Esophagus mucosa (tissue), 1 donor: ENCODE measurements at regions not wholly inside any gene's neighbourhood (a gene's known extent, or its start where the extent isn't known, plus 50 kb on each side); places are given as distances from the start of the nearest gene placed in this dataset.
"Not testable (repeated sequence)": the region's sequence is repeated elsewhere in the genome, so short reads cannot be mapped to it uniquely, and the experiment has no call there.

Experiments used
- ATAC-seq: fragments of 200-7000 bp; cut with Tn5 transposase; one replicate; pipeline ENCODE4 v1.9.1; 2020
- donor health status: DM: yes; HTN: yes; CAD: no.

GRCh38 chr5:92775711-92776615 is 805.1 kb downstream of the NR2F1-AS1 start:
- peak; percentile 90 for ATAC-seq

- no peak for ATAC-seq
These were observed 811.0 kb downstream of the NR2F1-AS1 start for GRCh38 chr5:92769978-92770377.

DNA sequence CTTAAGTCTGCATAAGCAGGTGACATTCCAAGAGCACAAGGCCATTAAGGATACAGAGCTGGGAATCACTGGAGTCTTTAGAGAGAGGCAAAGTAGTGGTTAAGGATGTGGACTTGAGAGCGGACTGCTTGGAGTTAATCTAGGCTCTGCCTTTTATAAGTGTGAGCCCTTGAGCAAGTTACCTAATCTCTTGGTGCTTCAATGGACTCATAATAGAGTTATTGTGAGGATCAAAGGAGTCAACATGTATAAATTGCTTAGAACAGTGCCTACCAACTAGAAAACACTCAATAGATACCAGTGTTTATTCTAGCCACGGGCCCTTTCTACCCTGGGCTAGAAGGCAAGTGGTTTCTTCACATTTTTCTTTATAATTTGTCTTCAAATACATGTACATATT is 819.4 kb downstream of the NR2F1-AS1 start:
- no peak for ATAC-seq

GRCh38 chr5:92760550-92760949 is 820.5 kb downstream of the NR2F1-AS1 start:
- no peak for ATAC-seq

GRCh38 chr5:92758552-92758951 is 822.5 kb downstream of the NR2F1-AS1 start:
- ATAC-seq = peak; percentile 42

DNA sequence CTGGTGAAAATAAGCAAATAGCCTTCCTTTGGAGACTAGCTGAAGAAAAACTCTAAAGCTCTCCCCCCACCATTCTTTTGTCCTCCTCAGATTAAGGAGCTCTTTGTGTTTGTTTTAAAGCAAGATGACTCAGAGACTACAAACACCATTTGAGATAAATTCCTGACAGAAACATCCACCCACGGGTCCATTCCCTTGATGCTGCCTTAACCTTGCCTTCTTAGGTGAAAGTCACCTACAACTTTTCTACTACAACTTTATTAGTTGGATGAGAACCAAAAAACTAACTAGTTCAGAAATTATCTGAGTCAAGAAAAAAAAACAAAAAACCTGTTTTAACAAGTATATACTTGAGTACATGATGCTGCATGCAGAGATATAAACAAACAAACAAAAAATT is 831.1 kb downstream of the NR2F1-AS1 start:
- ATAC-seq = no peak

- ATAC-seq = no peak
These were observed 832.8 kb downstream of the NR2F1-AS1 start for GRCh38 chr5:92748072-92748676.

- ATAC-seq = no peak
These were observed 839.1 kb downstream of the NR2F1-AS1 start for GRCh38 chr5:92741906-92742305.

DNA sequence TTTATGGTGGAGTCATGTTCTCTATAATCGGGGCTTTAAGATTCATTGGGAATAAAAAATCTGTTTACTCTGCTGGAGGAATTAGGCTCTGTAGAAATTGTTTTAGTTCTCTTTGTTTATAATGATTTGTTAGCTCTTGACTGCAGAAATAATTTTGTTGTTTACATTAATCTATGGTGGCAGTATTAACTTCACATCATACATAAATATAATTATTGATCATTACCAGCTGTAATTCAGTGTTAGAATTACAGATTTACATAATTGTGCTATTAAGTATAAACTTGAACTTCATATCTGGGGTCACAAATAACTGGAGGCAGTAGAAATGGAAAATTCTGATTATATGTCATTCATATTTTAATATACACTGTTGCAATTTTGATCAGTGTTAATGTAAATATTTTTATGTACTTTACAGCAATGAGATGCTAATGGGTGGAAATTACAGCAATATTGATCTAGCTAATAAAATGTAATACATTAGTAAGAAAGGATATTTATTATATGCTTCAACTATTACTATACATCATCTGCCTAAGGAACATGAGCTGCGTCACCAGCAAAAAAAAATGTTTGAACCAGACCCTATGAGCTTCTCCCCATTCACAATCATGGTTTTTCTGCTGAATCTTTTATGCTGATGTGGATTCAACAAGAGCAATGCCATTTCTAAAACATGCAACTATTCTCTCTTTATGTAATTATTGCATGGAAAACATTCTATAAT is 846.6 kb downstream of the NR2F1-AS1 start:
- no peak for ATAC-seq

GRCh38 chr5:92730486-92730885 is 850.5 kb downstream of the NR2F1-AS1 start:
- no peak for ATAC-seq

GRCh38 chr5:92729088-92729487 is 851.9 kb downstream of the NR2F1-AS1 start:
- no peak for ATAC-seq

GRCh38 chr5:92715946-92716520 is 865.0 kb downstream of the NR2F1-AS1 start:
- no peak for ATAC-seq

- ATAC-seq = no peak
These were observed 867.2 kb downstream of the NR2F1-AS1 start for GRCh38 chr5:92713826-92714225.

DNA sequence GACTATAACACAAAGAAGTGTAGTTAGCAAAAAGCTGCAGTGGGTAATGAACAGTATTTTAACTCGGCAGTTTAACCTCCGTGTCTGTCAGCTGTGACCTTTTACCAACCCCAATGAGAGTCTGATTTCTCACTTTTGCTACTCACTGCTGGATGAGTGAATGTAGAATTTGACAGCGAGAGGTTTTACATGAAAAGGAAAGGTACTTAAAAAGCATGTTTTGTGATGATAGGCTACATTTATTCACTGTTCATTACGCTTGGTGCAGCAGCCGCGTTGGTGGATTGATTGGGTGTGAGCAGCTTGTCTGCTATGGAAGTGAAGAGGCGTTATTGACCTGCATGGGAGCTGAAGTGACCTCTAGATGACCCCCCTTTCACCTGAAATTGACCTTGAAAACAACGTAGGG is 867.7 kb downstream of the NR2F1-AS1 start:
- ATAC-seq = no peak

GRCh38 chr5:92711956-92712355 is 869.1 kb downstream of the NR2F1-AS1 start:
- no peak for ATAC-seq

DNA sequence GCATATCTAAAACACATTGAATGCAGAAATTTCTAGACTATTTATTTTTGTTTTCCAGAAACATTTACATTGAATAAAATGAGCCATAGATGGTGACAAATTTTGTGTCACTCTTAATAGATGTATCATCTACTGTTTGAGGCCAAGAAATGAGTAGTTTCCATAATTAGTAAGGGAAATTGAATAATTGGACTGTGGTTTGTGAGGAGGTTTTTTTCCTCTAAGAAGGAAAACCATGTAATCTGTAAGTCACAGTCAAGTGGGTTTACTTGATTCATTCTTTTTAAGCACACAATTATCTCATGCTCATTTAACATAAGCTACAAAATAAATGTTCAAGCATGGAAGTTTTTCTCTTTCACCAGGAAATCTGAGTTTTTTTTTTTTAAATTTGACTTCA is 876.4 kb downstream of the NR2F1-AS1 start:
- ATAC-seq = no peak

DNA sequence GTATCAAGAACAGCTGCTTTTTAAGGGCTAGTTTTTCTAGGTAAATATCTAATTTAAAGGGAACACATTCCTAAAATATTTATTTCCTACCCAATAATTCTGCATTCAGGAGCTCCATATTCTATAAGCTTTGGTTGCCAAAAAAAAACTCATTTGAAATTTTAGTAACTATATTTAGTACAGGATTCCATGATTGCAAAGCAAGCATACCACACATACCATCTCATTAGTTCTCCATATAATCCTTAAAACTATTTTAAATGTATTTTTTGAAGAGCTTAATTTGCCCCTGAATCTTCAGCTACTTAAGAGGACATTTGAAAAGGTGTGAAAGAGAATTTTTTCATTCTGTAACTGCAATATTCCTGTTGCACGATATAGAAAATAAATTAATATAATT is 877.0 kb downstream of the NR2F1-AS1 start:
- no peak for ATAC-seq

- no peak for ATAC-seq
These were observed 885.7 kb downstream of the NR2F1-AS1 start for GRCh38 chr5:92695123-92696003.

- no peak for ATAC-seq
These were observed 887.0 kb downstream of the NR2F1-AS1 start for GRCh38 chr5:92694067-92694466.

- not testable (repeated sequence) for ATAC-seq
These were observed 889.1 kb downstream of the NR2F1-AS1 start for GRCh38 chr5:92691955-92692354.

GRCh38 chr5:92687821-92688722 is 892.9 kb downstream of the NR2F1-AS1 start:
- ATAC-seq = no peak
